MM.1S (cell line): ENCODE measurements at regions not wholly inside any gene's neighbourhood (a gene's known extent, or its start where the extent isn't known, plus 50 kb on each side); places are given as distances from the start of the nearest gene placed in this dataset.

Experiments used
- DNase-seq: peaks from one replicate; pipeline ENCODE4 v3.0.0-alpha.2; 2015
- H2AFZ ChIP-seq: fragments of 300-600 bp; sonication (generic); 2 replicates; pipeline ENCODE4 v1.6.0; 2016; ENCODE audit warnings: antibody characterized with exemption, low read length
- H3F3A ChIP-seq: fragments of 300-600 bp; sonication (generic); 2 replicates; pipeline ENCODE4 v1.6.1; 2016; ENCODE audit warnings: mild to moderate bottlenecking, antibody characterized with exemption, low read length, moderate library complexity, mixed read lengths; ENCODE audit not compliant: insufficient read depth
- H3K27ac ChIP-seq: fragments of 300-600 bp; sonication (generic); 2 replicates; pipeline ENCODE4 v1.5.1; 2016; ENCODE audit warnings: mild to moderate bottlenecking, low read length
- H3K27me3 ChIP-seq: fragments of 300-600 bp; sonication (generic); replicated peaks from 2 replicates; pipeline ENCODE4 v1.6.0; 2016; ENCODE audit warnings: low read length; ENCODE audit not compliant: insufficient read depth
- H3K36me3 ChIP-seq: fragments of 300-600 bp; sonication (generic); replicated peaks from 2 replicates; pipeline ENCODE4 v1.6.1; 2016; ENCODE audit warnings: mild to moderate bottlenecking, low read length, mixed read lengths; ENCODE audit not compliant: insufficient read depth
- H3K4me1 ChIP-seq: fragments of 300-600 bp; sonication (generic); 2 replicates; pipeline ENCODE4 v1.6.1; 2016; ENCODE audit warnings: low read length, mixed read lengths
- H3K4me2 ChIP-seq: fragments of 300-600 bp; sonication (generic); 2 replicates; pipeline ENCODE4 v1.6.0; 2016; ENCODE audit warnings: low read depth, low read length
- H3K4me3 ChIP-seq: fragments of 300-600 bp; sonication (generic); 2 replicates; pipeline ENCODE4 v1.5.1; 2016; ENCODE audit warnings: low read length, mixed read lengths
- H3K79me2 ChIP-seq: fragments of 300-600 bp; sonication (generic); 2 replicates; pipeline ENCODE4 v1.6.1; 2016; ENCODE audit warnings: mixed run types, low read length, mixed read lengths
- H3K9ac ChIP-seq: fragments of 300-600 bp; sonication (generic); 2 replicates; pipeline ENCODE4 v1.6.1; 2016; ENCODE audit warnings: low read length, mixed read lengths
- H3K9me2 ChIP-seq: fragments of 300-600 bp; sonication (generic); replicated peaks from 2 replicates; pipeline ENCODE4 v1.6.1; 2016; ENCODE audit warnings: mild to moderate bottlenecking, low read length, mixed read lengths; ENCODE audit not compliant: insufficient read depth
- H3K9me3 ChIP-seq: fragments of 300-600 bp; sonication (generic); replicated peaks from 2 replicates; pipeline ENCODE4 v1.6.1; 2016; ENCODE audit warnings: mild to moderate bottlenecking, low read length, mixed read lengths; ENCODE audit not compliant: insufficient read depth
- H4K20me1 ChIP-seq: fragments of 300-600 bp; sonication (generic); 2 replicates; pipeline ENCODE4 v1.6.1; 2016; ENCODE audit warnings: mild to moderate bottlenecking, low read length, moderate library complexity, mixed read lengths; ENCODE audit not compliant: insufficient read depth
- CTCF ChIP-seq: fragments of 300-600 bp; sonication (generic); IDR thresholded peaks from 2 replicates; pipeline ENCODE4 v1.5.1; 2016; ENCODE audit warnings: antibody characterized with exemption, low read length, mixed read lengths
- EZH2 ChIP-seq: fragments of 300-600 bp; sonication (generic); optimal IDR thresholded peaks from 2 replicates; pipeline ENCODE3; 2017; ENCODE audit warnings: low read depth, mild to moderate bottlenecking, antibody characterized with exemption, low read length, mixed read lengths
- EZH2phosphoT487 ChIP-seq: fragments of 300-600 bp; sonication (generic); IDR thresholded peaks from 2 replicates; pipeline ENCODE4 v1.6.1; 2018; ENCODE audit warnings: antibody characterized with exemption, low read length

GRCh38 chr13:104011505-104012241 is 945.5 kb upstream of the SLC10A2 start:
- no peaks in the 10 kb centered on the region for H3K9me3 ChIP-seq
- H3K4me1 ChIP-seq, result no peaks in the 10 kb centered on the region
- H4K20me1 ChIP-seq, result no peaks in the 10 kb centered on the region
- H3K27ac ChIP-seq, result no peak overlapping the region
- H3K9ac ChIP-seq, result no peak overlapping the region
- H3K4me3 ChIP-seq, result no peak overlapping the region
- no peaks in the 10 kb centered on the region for H3K27me3 ChIP-seq
- H3F3A ChIP-seq, result no peaks in the 10 kb centered on the region
- H3K79me2 ChIP-seq, result no peaks in the 10 kb centered on the region
- DNase-seq, result no peak
- H3K4me2 ChIP-seq, result no peak overlapping the region
- TF ChIP-seq CTCF (no peak), EZH2phosphoT487 (no peak), EZH2 (no peak)
- H3K36me3 ChIP-seq, result no peaks in the 10 kb centered on the region
- H3K9me2 ChIP-seq, result no peaks in the 10 kb centered on the region
- no peak overlapping the region for H2AFZ ChIP-seq

GRCh38 chr13:104008541-104009435 is 942.6 kb upstream of the SLC10A2 start:
- no peak overlapping the region for H3K4me3 ChIP-seq

GRCh38 chr13:104008075-104008474 is 941.9 kb upstream of the SLC10A2 start:
- no peak overlapping the region for H2AFZ ChIP-seq
- no peak overlapping the region for H3K4me2 ChIP-seq
- H3K9me2 ChIP-seq, result no peaks in the 10 kb centered on the region
- H3K27me3 ChIP-seq, result no peaks in the 10 kb centered on the region
- no peaks in the 10 kb centered on the region for H3K4me1 ChIP-seq
- no peak overlapping the region for H3K9ac ChIP-seq
- H3F3A ChIP-seq, result no peaks in the 10 kb centered on the region
- no peaks in the 10 kb centered on the region for H4K20me1 ChIP-seq
- H3K36me3 ChIP-seq, result no peaks in the 10 kb centered on the region
- no peaks in the 10 kb centered on the region for H3K79me2 ChIP-seq
- no peak for DNase-seq
- no peaks in the 10 kb centered on the region for H3K9me3 ChIP-seq
- no peak overlapping the region for H3K4me3 ChIP-seq
- TF ChIP-seq EZH2, result no peak
- TF ChIP-seq CTCF, result no peak
- H3K27ac ChIP-seq, result no peak overlapping the region

More at GRCh38 chr13:104008541-104009435, 942.6 kb upstream of the SLC10A2 start:
- Histone ChIP-seq H3F3A (no peaks in the 10 kb centered on the region), H3K9me2 (no peaks in the 10 kb centered on the region), H3K79me2 (no peaks in the 10 kb centered on the region), H3K9ac (no peak overlapping the region), H4K20me1 (no peaks in the 10 kb centered on the region), H3K4me1 (no peaks in the 10 kb centered on the region), H3K9me3 (no peaks in the 10 kb centered on the region), H2AFZ (no peak overlapping the region), H3K27me3 (no peaks in the 10 kb centered on the region), H3K27ac (no peak overlapping the region), H3K36me3 (no peaks in the 10 kb centered on the region), H3K4me2 (no peak overlapping the region)
- TF ChIP-seq CTCF (no peak), EZH2phosphoT487 (no peak), EZH2 (no peak)
- no peak for DNase-seq
